ENCODE measurements at regions not wholly inside any gene's neighbourhood (a gene's known extent, or its start where the extent isn't known, plus 50 kb on each side); places are given as distances from the start of the nearest gene placed in this dataset.

DNA sequence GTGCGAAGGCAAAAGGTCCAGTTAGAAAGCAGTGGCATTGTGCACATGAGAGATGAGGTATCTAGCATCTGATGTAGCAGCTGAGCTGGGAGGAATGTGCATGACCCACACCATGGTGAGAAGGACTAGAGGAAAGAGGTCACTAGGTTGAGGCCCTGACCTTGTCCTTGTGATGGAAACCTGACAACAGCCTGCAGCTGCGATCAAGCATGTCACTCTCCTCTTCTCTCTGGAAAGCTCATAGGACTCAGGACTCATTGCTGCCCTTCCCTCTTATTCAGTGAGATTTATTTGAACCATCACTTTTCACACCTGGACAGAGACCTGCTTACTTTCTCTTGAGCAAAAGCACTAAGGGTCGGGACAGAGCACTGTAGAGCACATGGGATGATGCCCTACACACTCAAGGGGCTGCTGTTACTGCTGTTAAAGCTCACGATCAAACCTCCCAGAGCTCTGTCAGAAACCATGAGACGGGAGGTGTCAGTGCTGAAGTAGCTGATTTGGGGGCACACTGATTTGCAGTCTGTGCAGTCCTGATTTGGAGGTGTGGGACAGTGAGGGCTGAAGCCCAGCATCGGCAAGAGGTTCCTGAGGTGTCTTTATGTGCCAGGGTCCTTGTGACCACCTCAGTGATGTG, 104.3 kb downstream of the VPREB1 start:
- no peak overlapping the region for H3K4me3 ChIP-seq (ENCODE audit: low read depth, low read length)
- in situ Hi-C loops (cut with HindIII; ENCODE audit: low sequenced_read_pairs) = no loop called here
- no peak for DNase-seq (ENCODE audit: low read depth)
- TF ChIP-seq CTCF (IDR thresholded peaks at IDR 0.05; ENCODE audit: low read depth, low read length, missing control alignments) = no peak

GRCh38 chr22:22349455-22349836, 104.9 kb downstream of the VPREB1 start:
- TF ChIP-seq CTCF (IDR thresholded peaks at IDR 0.05; ENCODE audit: low read depth, low read length, missing control alignments) = no peak
- in situ Hi-C loops (cut with HindIII; ENCODE audit: low sequenced_read_pairs) = no loop called here
- DNase-seq (ENCODE audit: low read depth) = no peak
- H3K4me3 ChIP-seq (ENCODE audit: low read depth, low read length) = no peak overlapping the region

GRCh38 chr22:22351366-22351765, 106.8 kb downstream of the VPREB1 start:
- in situ Hi-C loops (cut with HindIII; ENCODE audit: low sequenced_read_pairs) = no loop called here
- TF ChIP-seq CTCF (IDR thresholded peaks at IDR 0.05; ENCODE audit: low read depth, low read length, missing control alignments) = no peak
- no peak for DNase-seq (ENCODE audit: low read depth)
- H3K4me3 ChIP-seq (ENCODE audit: low read depth, low read length) = no peak overlapping the region

DNA sequence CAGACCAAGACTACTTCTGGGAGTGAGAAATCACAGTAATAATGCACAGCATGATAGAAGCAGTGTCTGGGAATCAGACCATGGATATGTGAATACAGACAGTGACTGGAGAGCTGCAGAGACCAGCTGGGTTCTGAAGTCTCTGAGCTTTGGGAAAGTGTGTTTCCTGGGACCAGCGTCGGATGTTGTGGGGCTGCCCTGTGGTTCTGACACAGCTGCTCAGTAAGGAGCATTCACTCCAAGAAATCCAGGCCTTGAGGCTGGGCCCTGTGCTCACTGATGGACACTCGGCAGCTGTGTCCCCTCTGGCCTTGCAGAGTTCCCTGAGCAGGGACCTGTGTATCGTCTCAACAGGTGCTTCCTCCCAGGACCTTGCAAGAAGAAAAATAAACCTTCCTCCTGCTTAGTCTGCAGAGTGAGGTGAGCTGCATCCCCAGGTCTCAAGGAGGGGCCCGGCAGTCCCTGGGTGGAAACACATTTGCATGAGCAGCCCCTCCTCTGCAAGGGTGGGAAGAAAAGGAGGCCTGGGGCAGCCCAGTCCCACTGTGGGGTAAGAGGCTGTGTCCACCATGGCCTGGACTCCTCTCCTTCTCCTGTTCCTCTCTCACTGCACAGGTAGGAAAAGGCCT, 107.9 kb downstream of the VPREB1 start:
- TF ChIP-seq CTCF (IDR thresholded peaks at IDR 0.05; ENCODE audit: low read depth, low read length, missing control alignments) = no peak
- no peak overlapping the region for H3K4me3 ChIP-seq (ENCODE audit: low read depth, low read length)
- no peak for DNase-seq (ENCODE audit: low read depth)
- in situ Hi-C loops (cut with HindIII; ENCODE audit: low sequenced_read_pairs) = no loop called here

- in situ Hi-C loops (cut with HindIII; ENCODE audit: low sequenced_read_pairs) = no loop called here
These were observed 110.7 kb downstream of the VPREB1 start for GRCh38 chr22:22355096-22355834.

More at GRCh38 chr22:22355096-22355834, 110.7 kb downstream of the VPREB1 start:
- no peak for TF ChIP-seq CTCF (IDR thresholded peaks at IDR 0.05; ENCODE audit: low read depth, low read length, missing control alignments)
- no peak overlapping the region for H3K4me3 ChIP-seq (ENCODE audit: low read depth, low read length)
- no peak for DNase-seq (ENCODE audit: low read depth)

All from astrocyte of the cerebellum (primary cell).